Omental fat pad (tissue), 3 donors: ENCODE measurements at regions not wholly inside any gene's neighbourhood (a gene's known extent, or its start where the extent isn't known, plus 50 kb on each side); places are given as distances from the start of the nearest gene placed in this dataset.

Source experiments
- ATAC-seq: fragments of 150-250 bp; one replicate; pipeline ENCODE4 v1.9.1; 2016; ENCODE audit warnings: mild to moderate bottlenecking, moderate library complexity; ENCODE audit not compliant: low FRiP score
- DNase-seq: peaks from one replicate; pipeline ENCODE4 v3.0.0-alpha.2; 2019; ENCODE audit warnings: low spot score
- CTCF ChIP-seq, 3 donors: fragments of 450-650 bp; IDR thresholded peaks; one replicate each; pipeline ENCODE4 v1.5.1; 2016 to 2017; ENCODE audit warnings: antibody characterized with exemption in 3 of 3, mild to moderate bottlenecking in 3 of 3, moderate library complexity in 2 of 3

GRCh38 chr9:10793306-10793705 lies 180.5 kb upstream of the PTPRD start:
- ATAC-seq (no peak), DNase-seq (no peak)
- no peak for TF ChIP-seq CTCF (IDR thresholded peaks at IDR 0.05)

- ATAC-seq, result no peak
- no peak for TF ChIP-seq CTCF (IDR thresholded peaks at IDR 0.05)
Measured at GRCh38 chr9:10804486-10804885, 191.7 kb upstream of the PTPRD start.

GRCh38 chr9:10806868-10807267 lies 194.1 kb upstream of the PTPRD start:
- no peak for ATAC-seq
- TF ChIP-seq CTCF (IDR thresholded peaks at IDR 0.05), result no peak
- DNase-seq, result no peak

More at GRCh38 chr9:10804486-10804885, 191.7 kb upstream of the PTPRD start:
- DNase-seq, result no peak

GRCh38 chr9:10818206-10818605 lies 205.4 kb upstream of the PTPRD start:
- no peak for TF ChIP-seq CTCF (IDR thresholded peaks at IDR 0.05)
- DNase-seq, result no peak
- ATAC-seq, result no peak

- TF ChIP-seq CTCF (IDR thresholded peaks at IDR 0.05), result no peak
- DNase-seq (no peak), ATAC-seq (no peak)
Measured at GRCh38 chr9:10835791-10836463, 223.1 kb upstream of the PTPRD start.

- no peak for TF ChIP-seq CTCF (IDR thresholded peaks at IDR 0.05)
- ATAC-seq, result no peak
- DNase-seq, result no peak
Measured at GRCh38 chr9:10843151-10843550, 230.3 kb upstream of the PTPRD start.

GRCh38 chr9:10855847-10856246 lies 243.0 kb upstream of the PTPRD start:
- ATAC-seq (no peak), DNase-seq (no peak)

More at GRCh38 chr9:10855847-10856246, 243.0 kb upstream of the PTPRD start:
- TF ChIP-seq CTCF (IDR thresholded peaks at IDR 0.05), result no peak
